HG03066 (cell line): ENCODE measurements at regions not wholly inside any gene's neighbourhood (a gene's known extent, or its start where the extent isn't known, plus 50 kb on each side); places are given as distances from the start of the nearest gene placed in this dataset.

Experiments
- ATAC-seq: cut with Tn5 transposase; IDR thresholded peaks from one replicate; pipeline ENCODE4 v1.9.1; 2021; ENCODE audit warnings: low read depth; ENCODE audit not compliant: unreplicated experiment

GRCh38 chr11:100632941-100633452 lies 54.1 kb upstream of the ARHGAP42 start:
- no peak for ATAC-seq

- no peak for ATAC-seq
Observed at GRCh38 chr11:100635194-100635593, 51.9 kb upstream of the ARHGAP42 start.

GRCh38 chr11:100636536-100636935 lies 50.6 kb upstream of the ARHGAP42 start:
- ATAC-seq = no peak
